Astrocyte (in vitro differentiated cells and primary cell): ENCODE measurements at regions not wholly inside any gene's neighbourhood (a gene's known extent, or its start where the extent isn't known, plus 50 kb on each side); places are given as distances from the start of the nearest gene placed in this dataset.
"Not testable (repeated sequence)": the region's sequence is repeated elsewhere in the genome, so short reads cannot be mapped to it uniquely, and the experiment has no call there.

Experiments
- DNase-seq: peaks from one replicate; pipeline ENCODE4 v3.0.0-alpha.2; 2010; ENCODE audit warnings: low read depth
- FAIRE-seq: peaks from 2 replicates; lab custom pipeline; 2011; peaks lifted over from hg19 to GRCh38; lab: Jason Lieb, UNC
- H2AFZ ChIP-seq: 2 replicates; pipeline ENCODE4 v1.6.0; 2012; ENCODE audit warnings: low read depth, low read length, inconsistent platforms
- H3K27ac ChIP-seq: 2 replicates; pipeline ENCODE4 v1.5.1; 2011; ENCODE audit warnings: low read depth, low read length, inconsistent platforms
- H3K27me3 ChIP-seq: 2 replicates; pipeline ENCODE4 v1.6.0; 2011; ENCODE audit warnings: low read length, inconsistent platforms; ENCODE audit not compliant: insufficient read depth
- H3K36me3 ChIP-seq: 2 replicates; pipeline ENCODE4 v1.5.1; 2011; ENCODE audit warnings: low read length, inconsistent platforms; ENCODE audit not compliant: insufficient read depth
- H3K4me1 ChIP-seq: 2 replicates; pipeline ENCODE4 v1.5.1; 2011; ENCODE audit warnings: low read length, inconsistent platforms; ENCODE audit not compliant: insufficient read depth
- H3K4me2 ChIP-seq: 2 replicates; pipeline ENCODE4 v1.6.0; 2012; ENCODE audit warnings: low read length, inconsistent platforms
- H3K4me3 ChIP-seq: 2 replicates; pipeline ENCODE4 v1.5.1; 2011; ENCODE audit warnings: low read depth, mild to moderate bottlenecking, low read length, inconsistent platforms; ENCODE audit not compliant: insufficient read depth
- H3K79me2 ChIP-seq: 2 replicates; pipeline ENCODE4 v1.6.0; 2012; ENCODE audit warnings: mild to moderate bottlenecking, low read length, inconsistent platforms; ENCODE audit not compliant: insufficient read depth
- H3K9ac ChIP-seq: 2 replicates; pipeline ENCODE4 v1.6.0; 2012; ENCODE audit warnings: mild to moderate bottlenecking, low read length, inconsistent platforms
- H3K9me3 ChIP-seq: 2 replicates; pipeline ENCODE4 v1.5.1; 2012; ENCODE audit warnings: low read depth, mild to moderate bottlenecking, low read length, inconsistent platforms; ENCODE audit not compliant: insufficient read depth
- H4K20me1 ChIP-seq: 2 replicates; pipeline ENCODE4 v1.6.0; 2012; ENCODE audit warnings: low read length, inconsistent platforms; ENCODE audit not compliant: insufficient read depth
- H3K27ac Mint-ChIP-seq: one replicate; pipeline ENCODE4 v1.8.0; 2021; ENCODE audit warnings: mild to moderate bottlenecking, mixed read lengths; ENCODE audit not compliant: unreplicated experiment
- H3K27me3 Mint-ChIP-seq: one replicate; pipeline ENCODE4 v1.8.0; 2021; ENCODE audit warnings: low read depth, mixed read lengths; ENCODE audit not compliant: unreplicated experiment
- H3K36me3 Mint-ChIP-seq: one replicate; pipeline ENCODE4 v1.8.0; 2021; ENCODE audit warnings: low read depth, mixed read lengths; ENCODE audit not compliant: unreplicated experiment
- H3K4me1 Mint-ChIP-seq: one replicate; pipeline ENCODE4 v1.8.0; 2021; ENCODE audit warnings: low read depth, mixed read lengths; ENCODE audit not compliant: unreplicated experiment
- H3K4me3 Mint-ChIP-seq: one replicate; pipeline ENCODE4 v1.8.0; 2021; ENCODE audit warnings: mild to moderate bottlenecking, moderate library complexity, mixed read lengths; ENCODE audit not compliant: unreplicated experiment
- H3K9me3 Mint-ChIP-seq: one replicate; pipeline ENCODE4 v1.8.0; 2021; ENCODE audit warnings: mild to moderate bottlenecking, mixed read lengths; ENCODE audit not compliant: unreplicated experiment
- CTCF ChIP-seq: IDR thresholded peaks from 2 replicates; pipeline ENCODE4 v1.5.1; 2011; ENCODE audit warnings: low read depth, mild to moderate bottlenecking, inconsistent platforms, low read length, moderate library complexity; ENCODE audit not compliant: insufficient read depth
- EZH2 ChIP-seq: IDR thresholded peaks from 2 replicates; pipeline ENCODE4 v1.6.1; 2012; ENCODE audit warnings: mild to moderate bottlenecking, low read length, inconsistent platforms; ENCODE audit not compliant: insufficient read depth

- no peak for DNase-seq
- no peaks in the 10 kb centered on the region for H3K79me2 ChIP-seq
- H4K20me1 ChIP-seq, result no peaks in the 10 kb centered on the region
- no peak for TF ChIP-seq CTCF
- no peak for TF ChIP-seq EZH2
- no peaks in the 10 kb centered on the region for H3K27me3 ChIP-seq
- H3K9me3 ChIP-seq, result no peaks in the 10 kb centered on the region
- H3K36me3 ChIP-seq, result no peaks in the 10 kb centered on the region
- Mint-ChIP-seq H3K27me3 (peaks cover 3% of the 10 kb centered on the region), H3K4me1 (no peaks in the 10 kb centered on the region), H3K9me3 (no peaks in the 10 kb centered on the region), H3K4me3 (no peak overlapping the region), H3K27ac (no peak overlapping the region), H3K36me3 (no peaks in the 10 kb centered on the region)
- H3K27ac ChIP-seq, result no peak overlapping the region
- no peak overlapping the region for H3K4me3 ChIP-seq
- H3K4me1 ChIP-seq, result no peaks in the 10 kb centered on the region
- no peak overlapping the region for H2AFZ ChIP-seq
- H3K4me2 ChIP-seq, result no peak overlapping the region
- FAIRE-seq, result no peak
- H3K9ac ChIP-seq, result no peak overlapping the region
Observed at GRCh38 chr3:20724241-20724640, 538.2 kb upstream of the SGO1 start.

GRCh38 chr3:20716425-20716824 is 530.4 kb upstream of the SGO1 start:
- not testable (repeated sequence) for H3K36me3 Mint-ChIP-seq, H3K4me1 ChIP-seq, H3K4me1 Mint-ChIP-seq, H2AFZ ChIP-seq, H3K4me2 ChIP-seq, H3K79me2 ChIP-seq, H3K36me3 ChIP-seq, H3K4me3 Mint-ChIP-seq, H3K9ac ChIP-seq, H3K27ac Mint-ChIP-seq, H3K27me3 Mint-ChIP-seq, FAIRE-seq, H3K9me3 ChIP-seq, H4K20me1 ChIP-seq, H3K4me3 ChIP-seq, H3K9me3 Mint-ChIP-seq, DNase-seq, H3K27ac ChIP-seq, H3K27me3 ChIP-seq

GRCh38 chr3:20701641-20702040 is 515.6 kb upstream of the SGO1 start:
- no peaks in the 10 kb centered on the region for H3K36me3 ChIP-seq
- Mint-ChIP-seq H3K4me1 (no peaks in the 10 kb centered on the region), H3K4me3 (no peak overlapping the region), H3K27ac (no peak overlapping the region), H3K36me3 (no peaks in the 10 kb centered on the region), H3K9me3 (no peaks in the 10 kb centered on the region), H3K27me3 (no peaks in the 10 kb centered on the region)
- no peak overlapping the region for H3K4me2 ChIP-seq
- H2AFZ ChIP-seq, result no peak overlapping the region
- TF ChIP-seq CTCF, result no peak
- TF ChIP-seq EZH2, result no peak
- H3K9ac ChIP-seq, result no peak overlapping the region
- H3K79me2 ChIP-seq, result no peaks in the 10 kb centered on the region
- DNase-seq (no peak), FAIRE-seq (no peak)
- H3K4me3 ChIP-seq, result no peak overlapping the region
- no peaks in the 10 kb centered on the region for H3K9me3 ChIP-seq
- H4K20me1 ChIP-seq, result no peaks in the 10 kb centered on the region
- no peaks in the 10 kb centered on the region for H3K4me1 ChIP-seq
- H3K27ac ChIP-seq, result no peak overlapping the region
- H3K27me3 ChIP-seq, result no peaks in the 10 kb centered on the region
